H1 (cell line): ENCODE measurements at regions not wholly inside any gene's neighbourhood (a gene's known extent, or its start where the extent isn't known, plus 50 kb on each side); places are given as distances from the start of the nearest gene placed in this dataset.

Source experiments
- CTCF ChIA-PET: fragments of 300-600 bp; sonication (Branson Sonifier 250); formaldehyde crosslinking; loops from one replicate; lab custom pipeline; 2021; ENCODE audit not compliant: partially characterized antibody; lab: Charles Lee
- POLR2A ChIA-PET: fragments of 300-600 bp; sonication (Branson Sonifier 250); formaldehyde crosslinking; loops from one replicate; lab custom pipeline; 2021; ENCODE audit warnings: inconsistent platforms; ENCODE audit not compliant: partially characterized antibody; lab: Charles Lee
- DNase-seq, 2 experiments: peaks; one replicate each; pipeline versions ENCODE4 v3.0.0 to v3.0.0-alpha.2; 2010 to 2022; ENCODE audit warnings: low spot score in 2 of 2, low read depth in 1 of 2, mixed read lengths in 1 of 2
- FAIRE-seq: peaks from 2 replicates; lab custom pipeline; 2011; peaks lifted over from hg19 to GRCh38; lab: Jason Lieb, UNC
- H2AFZ ChIP-seq: 2 replicates; pipeline ENCODE4 v1.8.1; 2012; ENCODE audit warnings: low read length, inconsistent platforms
- H2AK5ac ChIP-seq: 2 replicates; pipeline ENCODE4 v1.6.1; 2013; ENCODE audit warnings: low read depth, low read length
- H2BK120ac ChIP-seq: replicated peaks from 2 replicates; pipeline ENCODE3; 2013; ENCODE audit warnings: low read depth, low read length, inconsistent platforms
- H2BK12ac ChIP-seq: 2 replicates; pipeline ENCODE4 v1.6.1; 2013; ENCODE audit warnings: low read depth, low read length
- H2BK15ac ChIP-seq: 2 replicates; pipeline ENCODE4 v1.6.1; 2013; ENCODE audit warnings: low read length
- H2BK20ac ChIP-seq: 2 replicates; pipeline ENCODE4 v1.6.1; 2013; ENCODE audit warnings: low read length
- H2BK5ac ChIP-seq: 2 replicates; pipeline ENCODE4 v1.6.1; 2013; ENCODE audit warnings: low read depth, low read length
- H3K14ac ChIP-seq: 2 replicates; pipeline ENCODE4 v1.6.1; 2013; ENCODE audit warnings: inconsistent platforms; ENCODE audit not compliant: insufficient read length
- H3K18ac ChIP-seq: 2 replicates; pipeline ENCODE4 v1.6.1; 2013; ENCODE audit warnings: low read length; ENCODE audit errors: extremely low read depth
- H3K23ac ChIP-seq: 2 replicates; pipeline ENCODE4 v1.6.1; 2013; ENCODE audit warnings: inconsistent platforms; ENCODE audit not compliant: insufficient read length
- H3K23me2 ChIP-seq: 2 replicates; pipeline ENCODE4 v1.6.1; 2013; ENCODE audit warnings: low read depth, low read length
- H3K27ac ChIP-seq: 2 replicates; pipeline ENCODE4 v1.6.1; 2011; ENCODE audit warnings: low read depth, low read length, inconsistent platforms
- H3K27me3 ChIP-seq, 4 experiments: replicated peaks in 1 of 4; 1 replicate in 1 of 4; 2 replicates in 3 of 4; pipeline versions ENCODE4 v1.6.1 to v1.8.1; 2011 to 2013; ENCODE audit warnings: low read length in 3 of 4, mild to moderate bottlenecking in 3 of 4, inconsistent platforms in 2 of 4, mixed read lengths in 2 of 4, moderate library complexity in 1 of 4; ENCODE audit not compliant: control insufficient read depth in 3 of 4, insufficient read depth in 3 of 4; ENCODE audit errors: extremely low read depth in 1 of 4
- H3K36me3 ChIP-seq, 4 experiments: 2 replicates each; pipeline versions ENCODE4 v1.6.1 to v1.8.1; 2011 to 2013; ENCODE audit warnings: mild to moderate bottlenecking in 4 of 4, low read length in 3 of 4, moderate library complexity in 2 of 4, control low read depth in 1 of 4, inconsistent platforms in 1 of 4; ENCODE audit not compliant: insufficient read depth in 4 of 4, control insufficient read depth in 2 of 4
- H3K4ac ChIP-seq: replicated peaks from 2 replicates; pipeline ENCODE3; 2013; ENCODE audit warnings: low read length, low read depth, mixed read lengths, inconsistent platforms; ENCODE audit not compliant: insufficient read length
- H3K4me1 ChIP-seq, 4 experiments: replicated peaks in 1 of 4; 1 replicate in 1 of 4; 2 replicates in 3 of 4; pipeline versions ENCODE4 v1.6.1 to v1.8.1; 2011 to 2013; ENCODE audit warnings: low read length in 3 of 4, inconsistent platforms in 2 of 4, mixed read lengths in 1 of 4; ENCODE audit not compliant: insufficient read depth in 4 of 4, control insufficient read depth in 3 of 4
- H3K4me2 ChIP-seq, 2 experiments: 2 replicates each; pipeline versions ENCODE4 v1.6.1 to v1.8.1; 2011 to 2013; ENCODE audit warnings: low read depth in 2 of 2, low read length in 2 of 2, control low read depth in 1 of 2, inconsistent platforms in 1 of 2, mild to moderate bottlenecking in 1 of 2; ENCODE audit not compliant: insufficient read depth in 1 of 2
- H3K4me3 ChIP-seq, 4 experiments: fragments of 200-600, 300-600 bp in 1 of 4; sonication (generic), shearing (Covaris generic), sonication (Bioruptor Twin) in 1 of 4; 2 replicates each; pipeline versions ENCODE4 v1.5.1 to v1.8.1; 2011 to 2016; ENCODE audit warnings: low read length in 4 of 4, low read depth in 3 of 4, control low read depth in 2 of 4, inconsistent platforms in 2 of 4, mild to moderate bottlenecking in 2 of 4, mixed read lengths in 1 of 4, moderate library complexity in 1 of 4; ENCODE audit not compliant: insufficient read depth in 2 of 4; ENCODE audit errors: extremely low read depth in 1 of 4
- H3K56ac ChIP-seq: replicated peaks from 2 replicates; pipeline ENCODE3; 2013; ENCODE audit warnings: low read depth, mild to moderate bottlenecking, mixed read lengths, low read length, inconsistent platforms; ENCODE audit not compliant: insufficient read length
- H3K79me1 ChIP-seq: 2 replicates; pipeline ENCODE4 v1.6.1; 2013; ENCODE audit warnings: low read depth, low read length, control low read depth
- H3K79me2 ChIP-seq, 2 experiments: 2 replicates each; pipeline versions ENCODE4 v1.6.1 to v1.8.1; 2012 to 2013; ENCODE audit warnings: low read length in 2 of 2, mild to moderate bottlenecking in 2 of 2, inconsistent platforms in 1 of 2; ENCODE audit not compliant: insufficient read depth in 2 of 2, control insufficient read depth in 1 of 2
- H3K9ac ChIP-seq, 4 experiments: replicated peaks in 1 of 4; 1 replicate in 1 of 4; 2 replicates in 3 of 4; pipeline versions ENCODE4 v1.6.1 to v1.8.1; 2011 to 2013; ENCODE audit warnings: low read depth in 3 of 4, low read length in 3 of 4, control low read depth in 2 of 4, mild to moderate bottlenecking in 2 of 4, moderate library complexity in 2 of 4, inconsistent platforms in 1 of 4; ENCODE audit errors: extremely low read depth in 1 of 4
- H3K9me3 ChIP-seq, 2 experiments: 2 replicates each; pipeline versions ENCODE4 v1.6.1 to v1.8.1; 2012 to 2013; ENCODE audit warnings: mild to moderate bottlenecking in 2 of 2, moderate library complexity in 2 of 2, control low read depth in 1 of 2, inconsistent platforms in 1 of 2, low read depth in 1 of 2, low read length in 1 of 2, mixed read lengths in 1 of 2; ENCODE audit not compliant: insufficient read depth in 2 of 2
- H4K20me1 ChIP-seq, 2 experiments: replicated peaks in 1 of 2; 2 replicates each; pipeline versions ENCODE3 to v1.8.1; 2011 to 2013; ENCODE audit warnings: inconsistent platforms in 2 of 2, low read length in 2 of 2, mild to moderate bottlenecking in 1 of 2; ENCODE audit not compliant: insufficient read depth in 2 of 2, control insufficient read depth in 1 of 2
- H4K5ac ChIP-seq: 2 replicates; pipeline ENCODE4 v1.6.1; 2013; ENCODE audit warnings: low read length, low read depth, mixed read lengths, inconsistent platforms; ENCODE audit not compliant: insufficient read length
- H4K8ac ChIP-seq: 2 replicates; pipeline ENCODE4 v1.8.0; 2013; ENCODE audit warnings: mild to moderate bottlenecking, moderate library complexity, low read length, inconsistent platforms; ENCODE audit not compliant: insufficient read depth; ENCODE audit errors: extremely low read depth
- H4K91ac ChIP-seq: replicated peaks from 2 replicates; pipeline ENCODE3; 2013; ENCODE audit warnings: low read length, mixed read lengths, inconsistent platforms; ENCODE audit not compliant: insufficient read length
- JUND ChIP-seq: IDR thresholded peaks from 2 replicates; pipeline ENCODE4 v1.6.1; 2011; ENCODE audit warnings: mild to moderate bottlenecking, improper control_type of control experiment, low read length
- MAFK ChIP-seq: IDR thresholded peaks from 2 replicates; pipeline ENCODE4 v1.6.1; 2012; ENCODE audit warnings: low read depth, mild to moderate bottlenecking, improper control_type of control experiment, low read length
- WGBS, 2 experiments: shearing (Covaris generic) in 1 of 2; methylation state at CpG; one replicate each; pipeline versions ENCODE4 v1.1.6 to v1.1.7; 2013 to 2015; ENCODE audit warnings: low lambda C conversion rate in 2 of 2, mixed read lengths in 2 of 2, inconsistent platforms in 1 of 2, low coverage in 1 of 2, missing lambda C conversion rate in 1 of 2; ENCODE audit not compliant: insufficient replicate concordance in 2 of 2, insufficient coverage in 1 of 2, insufficient read length in 1 of 2; ENCODE audit errors: extremely low coverage in 1 of 2, missing lambda C conversion rate in 1 of 2; 5-methylcytosine and 5-hydroxymethylcytosine counted together

GRCh38 chr15:61558172-61559136, 329.4 kb upstream of the RORA start:
- H3K79me2 ChIP-seq = no peaks in the 10 kb centered on the region
- no peak overlapping the region for H4K8ac ChIP-seq
- H2BK15ac ChIP-seq = no peak overlapping the region
- H3K27me3 ChIP-seq = no peaks in the 10 kb centered on the region
- no peak overlapping the region for H3K56ac ChIP-seq
- ChIA-PET CTCF (interaction anchor here (1.1 kb wide), 1 partner anchor 37 kb away, joined by 4 read pairs; no protein-coding TSS in a partner anchor), POLR2A (interaction anchor here (0.7 kb wide), 1 partner anchor 400 kb away, joined by 4 read pairs; no protein-coding TSS in a partner anchor)
- H3K4me1 ChIP-seq = peaks cover 0 to 3% (median 1%) of the 10 kb centered on the region in 4 experiments; a peak in 2 of 7 replicates
- no peak overlapping the region for H3K23ac ChIP-seq
- H4K91ac ChIP-seq = no peak overlapping the region
- H2AFZ ChIP-seq = no peak overlapping the region
- no peaks in the 10 kb centered on the region for H3K9me3 ChIP-seq
- no peak overlapping the region for H3K18ac ChIP-seq
- no peak overlapping the region for H3K4me3 ChIP-seq
- WGBS, 2 experiments = 77% methylated on average over 6 of the region's 6 CpGs; no CpG with 5 or more reads in 1 of the 2 experiments
- no peak overlapping the region for H4K5ac ChIP-seq
- no peak overlapping the region for H2AK5ac ChIP-seq
- H3K36me3 ChIP-seq = no peaks in the 10 kb centered on the region
- H2BK20ac ChIP-seq = no peak overlapping the region
- no peaks in the 10 kb centered on the region for H4K20me1 ChIP-seq
- H3K23me2 ChIP-seq = no peaks in the 10 kb centered on the region
- no peak overlapping the region for H3K27ac ChIP-seq
- H2BK5ac ChIP-seq = no peak overlapping the region
- H3K4ac ChIP-seq = no peak overlapping the region
- H3K79me1 ChIP-seq = no peaks in the 10 kb centered on the region
- TF ChIP-seq JUND (no peak), MAFK (no peak)
- DNase-seq = no peak
- no peak overlapping the region for H2BK12ac ChIP-seq
- no peak overlapping the region for H3K9ac ChIP-seq
- no peak for FAIRE-seq
- no peak overlapping the region for H3K14ac ChIP-seq
- H2BK120ac ChIP-seq = no peak overlapping the region
- H3K4me2 ChIP-seq = no peak overlapping the region
